SK-N-MC (cell line): ENCODE measurements at regions not wholly inside any gene's neighbourhood (a gene's known extent, or its start where the extent isn't known, plus 50 kb on each side); places are given as distances from the start of the nearest gene placed in this dataset.
"Not testable (repeated sequence)": the region's sequence is repeated elsewhere in the genome, so short reads cannot be mapped to it uniquely, and the experiment has no call there.

Experiments used
- EZH2 ChIP-seq: fragments of 200-600 bp; sonication (generic); IDR thresholded peaks from one replicate; pipeline ENCODE4 v1.6.1; 2017; ENCODE audit warnings: antibody characterized with exemption
- FOXP2 ChIP-seq: optimal IDR thresholded peaks from 2 replicates; pipeline ENCODE3; 2011; ENCODE audit warnings: mild to moderate bottlenecking, moderate library complexity; ENCODE audit not compliant: insufficient read depth; ENCODE audit errors: extremely low read length, control extremely low read depth
- POLR2AphosphoS5 ChIP-seq: IDR thresholded peaks from 2 replicates; pipeline ENCODE4 v1.6.1; 2012; ENCODE audit warnings: mild to moderate bottlenecking, low read depth, low read length, borderline replicate concordance

DNA sequence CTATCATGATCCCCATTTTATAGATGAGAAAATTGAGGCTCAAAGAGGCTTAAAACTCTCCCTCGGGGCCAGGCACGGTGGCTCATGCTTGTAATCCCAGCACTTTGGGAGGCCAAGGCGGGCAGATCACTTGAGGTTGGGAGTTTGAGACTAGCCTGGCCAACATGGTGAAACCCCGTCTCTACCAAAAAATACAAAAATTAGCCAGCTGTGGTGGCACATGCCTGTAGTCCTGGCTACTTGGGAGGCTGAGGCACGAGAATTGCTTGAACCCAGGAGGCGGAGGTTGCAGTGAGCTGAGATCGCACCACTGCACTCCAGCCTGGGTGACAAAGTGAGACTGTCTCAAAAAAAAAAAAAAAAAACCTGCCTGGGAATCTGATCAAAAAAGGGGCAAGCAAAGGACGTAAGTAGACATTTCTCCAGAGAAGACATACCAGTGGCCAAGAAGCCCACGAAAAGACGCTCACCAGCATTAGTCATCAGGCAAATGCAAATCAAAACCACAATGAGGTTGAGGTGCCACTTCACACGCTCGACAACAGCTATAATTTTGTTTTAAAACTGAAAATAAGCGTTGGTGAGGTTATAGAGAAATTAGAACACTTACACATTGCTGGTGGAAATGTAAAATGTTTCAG, 115.1 kb upstream of the TNRC6C start:
- not testable (repeated sequence) for TF ChIP-seq EZH2, FOXP2, POLR2AphosphoS5
